ENCODE measurements at regions not wholly inside any gene's neighbourhood (a gene's known extent, or its start where the extent isn't known, plus 50 kb on each side); places are given as distances from the start of the nearest gene placed in this dataset.

DNA sequence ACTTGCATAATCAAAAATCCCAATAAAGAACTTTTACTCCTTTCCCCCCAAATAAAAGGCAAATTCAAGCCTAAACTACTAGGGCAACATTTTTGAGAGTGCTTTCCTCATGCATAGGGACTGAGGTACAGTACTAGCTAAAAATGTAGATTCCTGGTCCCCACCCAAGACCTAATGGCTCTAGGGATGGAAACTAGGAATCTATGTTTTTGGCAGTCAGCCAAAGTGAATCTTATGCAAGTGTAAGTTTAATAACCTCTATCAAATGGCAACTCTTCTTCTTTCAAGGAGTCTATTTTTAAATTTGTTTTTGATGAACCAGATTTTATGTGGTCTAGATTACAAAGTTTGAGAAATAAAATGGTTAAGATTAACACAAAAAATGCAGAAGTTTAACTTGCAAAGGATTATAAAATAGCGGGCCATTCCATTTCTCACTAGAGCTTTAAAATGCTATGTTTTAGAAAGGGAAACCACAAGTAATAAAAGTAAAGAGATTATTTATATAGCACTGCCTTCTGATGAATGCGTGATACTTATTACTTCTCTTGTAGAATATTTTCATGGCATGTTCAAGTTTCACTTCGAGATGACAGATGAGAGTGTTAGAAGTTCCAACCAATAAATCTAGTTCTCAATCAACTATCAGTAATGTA lies 70.4 kb upstream of the MDFIC start:
- TF ChIP-seq POLR2A (IDR thresholded peaks at IDR 0.05; ENCODE audit: borderline replicate concordance, extremely low read depth, insufficient read depth, insufficient read length) = no peak
- TF ChIP-seq, protein P1, sequence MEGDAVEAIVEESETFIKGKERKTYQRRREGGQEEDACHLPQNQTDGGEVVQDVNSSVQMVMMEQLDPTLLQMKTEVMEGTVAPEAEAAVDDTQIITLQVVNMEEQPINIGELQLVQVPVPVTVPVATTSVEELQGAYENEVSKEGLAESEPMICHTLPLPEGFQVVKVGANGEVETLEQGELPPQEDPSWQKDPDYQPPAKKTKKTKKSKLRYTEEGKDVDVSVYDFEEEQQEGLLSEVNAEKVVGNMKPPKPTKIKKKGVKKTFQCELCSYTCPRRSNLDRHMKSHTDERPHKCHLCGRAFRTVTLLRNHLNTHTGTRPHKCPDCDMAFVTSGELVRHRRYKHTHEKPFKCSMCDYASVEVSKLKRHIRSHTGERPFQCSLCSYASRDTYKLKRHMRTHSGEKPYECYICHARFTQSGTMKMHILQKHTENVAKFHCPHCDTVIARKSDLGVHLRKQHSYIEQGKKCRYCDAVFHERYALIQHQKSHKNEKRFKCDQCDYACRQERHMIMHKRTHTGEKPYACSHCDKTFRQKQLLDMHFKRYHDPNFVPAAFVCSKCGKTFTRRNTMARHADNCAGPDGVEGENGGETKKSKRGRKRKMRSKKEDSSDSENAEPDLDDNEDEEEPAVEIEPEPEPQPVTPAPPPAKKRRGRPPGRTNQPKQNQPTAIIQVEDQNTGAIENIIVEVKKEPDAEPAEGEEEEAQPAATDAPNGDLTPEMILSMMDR (IDR thresholded peaks at IDR 0.05 in 2 of 3, conservative IDR thresholded peaks at IDR 0.05 in 1 of 3; ENCODE audit: borderline replicate concordance in 1 of 3, insufficient read depth in 1 of 3, low read depth in 2 of 3, low read length in 2 of 3) = no peak
- TF ChIP-seq EZH2phosphoT487 (IDR thresholded peaks at IDR 0.05; ENCODE audit: borderline replicate concordance) = no peak
- no peak for TF ChIP-seq RAD21 (IDR thresholded peaks at IDR 0.05; ENCODE audit: low read depth)
- no peak for TF ChIP-seq SIN3A (IDR thresholded peaks at IDR 0.05; ENCODE audit: low read depth)
- TF ChIP-seq EGR1 (IDR thresholded peaks at IDR 0.05; ENCODE audit: low read depth) = no peak
- TF ChIP-seq, protein P2, sequence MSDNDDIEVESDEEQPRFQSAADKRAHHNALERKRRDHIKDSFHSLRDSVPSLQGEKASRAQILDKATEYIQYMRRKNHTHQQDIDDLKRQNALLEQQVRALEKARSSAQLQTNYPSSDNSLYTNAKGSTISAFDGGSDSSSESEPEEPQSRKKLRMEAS (IDR thresholded peaks at IDR 0.05) = no peak
- TF ChIP-seq POLR2AphosphoS5 (IDR thresholded peaks at IDR 0.05; ENCODE audit: low read depth, low read length) = no peak
- TF ChIP-seq, protein P3, sequence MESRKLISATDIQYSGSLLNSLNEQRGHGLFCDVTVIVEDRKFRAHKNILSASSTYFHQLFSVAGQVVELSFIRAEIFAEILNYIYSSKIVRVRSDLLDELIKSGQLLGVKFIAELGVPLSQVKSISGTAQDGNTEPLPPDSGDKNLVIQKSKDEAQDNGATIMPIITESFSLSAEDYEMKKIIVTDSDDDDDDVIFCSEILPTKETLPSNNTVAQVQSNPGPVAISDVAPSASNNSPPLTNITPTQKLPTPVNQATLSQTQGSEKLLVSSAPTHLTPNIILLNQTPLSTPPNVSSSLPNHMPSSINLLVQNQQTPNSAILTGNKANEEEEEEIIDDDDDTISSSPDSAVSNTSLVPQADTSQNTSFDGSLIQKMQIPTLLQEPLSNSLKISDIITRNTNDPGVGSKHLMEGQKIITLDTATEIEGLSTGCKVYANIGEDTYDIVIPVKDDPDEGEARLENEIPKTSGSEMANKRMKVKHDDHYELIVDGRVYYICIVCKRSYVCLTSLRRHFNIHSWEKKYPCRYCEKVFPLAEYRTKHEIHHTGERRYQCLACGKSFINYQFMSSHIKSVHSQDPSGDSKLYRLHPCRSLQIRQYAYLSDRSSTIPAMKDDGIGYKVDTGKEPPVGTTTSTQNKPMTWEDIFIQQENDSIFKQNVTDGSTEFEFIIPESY (IDR thresholded peaks at IDR 0.05; ENCODE audit: extremely low read depth, insufficient replicate concordance, low read length) = no peak
- TF ChIP-seq, protein P4, sequence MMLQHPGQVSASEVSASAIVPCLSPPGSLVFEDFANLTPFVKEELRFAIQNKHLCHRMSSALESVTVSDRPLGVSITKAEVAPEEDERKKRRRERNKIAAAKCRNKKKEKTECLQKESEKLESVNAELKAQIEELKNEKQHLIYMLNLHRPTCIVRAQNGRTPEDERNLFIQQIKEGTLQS (IDR thresholded peaks at IDR 0.05) = no peak
- no peak for TF ChIP-seq ZNF274 (IDR thresholded peaks at IDR 0.05; ENCODE audit: low read depth, low read length)
- no peak for TF ChIP-seq EZH2 (IDR thresholded peaks at IDR 0.05)
- TF ChIP-seq, protein P5, sequence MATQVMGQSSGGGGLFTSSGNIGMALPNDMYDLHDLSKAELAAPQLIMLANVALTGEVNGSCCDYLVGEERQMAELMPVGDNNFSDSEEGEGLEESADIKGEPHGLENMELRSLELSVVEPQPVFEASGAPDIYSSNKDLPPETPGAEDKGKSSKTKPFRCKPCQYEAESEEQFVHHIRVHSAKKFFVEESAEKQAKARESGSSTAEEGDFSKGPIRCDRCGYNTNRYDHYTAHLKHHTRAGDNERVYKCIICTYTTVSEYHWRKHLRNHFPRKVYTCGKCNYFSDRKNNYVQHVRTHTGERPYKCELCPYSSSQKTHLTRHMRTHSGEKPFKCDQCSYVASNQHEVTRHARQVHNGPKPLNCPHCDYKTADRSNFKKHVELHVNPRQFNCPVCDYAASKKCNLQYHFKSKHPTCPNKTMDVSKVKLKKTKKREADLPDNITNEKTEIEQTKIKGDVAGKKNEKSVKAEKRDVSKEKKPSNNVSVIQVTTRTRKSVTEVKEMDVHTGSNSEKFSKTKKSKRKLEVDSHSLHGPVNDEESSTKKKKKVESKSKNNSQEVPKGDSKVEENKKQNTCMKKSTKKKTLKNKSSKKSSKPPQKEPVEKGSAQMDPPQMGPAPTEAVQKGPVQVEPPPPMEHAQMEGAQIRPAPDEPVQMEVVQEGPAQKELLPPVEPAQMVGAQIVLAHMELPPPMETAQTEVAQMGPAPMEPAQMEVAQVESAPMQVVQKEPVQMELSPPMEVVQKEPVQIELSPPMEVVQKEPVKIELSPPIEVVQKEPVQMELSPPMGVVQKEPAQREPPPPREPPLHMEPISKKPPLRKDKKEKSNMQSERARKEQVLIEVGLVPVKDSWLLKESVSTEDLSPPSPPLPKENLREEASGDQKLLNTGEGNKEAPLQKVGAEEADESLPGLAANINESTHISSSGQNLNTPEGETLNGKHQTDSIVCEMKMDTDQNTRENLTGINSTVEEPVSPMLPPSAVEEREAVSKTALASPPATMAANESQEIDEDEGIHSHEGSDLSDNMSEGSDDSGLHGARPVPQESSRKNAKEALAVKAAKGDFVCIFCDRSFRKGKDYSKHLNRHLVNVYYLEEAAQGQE (IDR thresholded peaks at IDR 0.05; ENCODE audit: low read depth) = no peak
- Histone ChIP-seq H3K9me2 (ENCODE audit: insufficient read depth) (no peaks in the 10 kb centered on the region), H3K79me2 (ENCODE audit: insufficient read depth, low read length) (no peaks in the 10 kb centered on the region), H3K4me2 (ENCODE audit: low read length) (no peak overlapping the region), H3K27me3 (ENCODE audit: insufficient read depth, low read length) (no peaks in the 10 kb centered on the region), H3K9me3 (ENCODE audit: control insufficient read depth in 1 of 2, insufficient read depth in 1 of 2, low read depth in 1 of 2, low read length in 2 of 2) (no peaks in the 10 kb centered on the region), H3K9ac (ENCODE audit: low read length) (no peak overlapping the region), H4K20me1 (ENCODE audit: insufficient read depth) (no peaks in the 10 kb centered on the region), H3K36me3 (ENCODE audit: control insufficient read depth in 1 of 2, insufficient read depth in 2 of 2, low read length in 2 of 2) (no peaks in the 10 kb centered on the region), H3K4me1 (ENCODE audit: control insufficient read depth in 1 of 2, insufficient read depth in 2 of 2, low read length in 2 of 2) (peaks cover 2 to 15% of the 10 kb centered on the region in 2 experiments; a peak in 3 of 4 replicates), H3K4me3 (replicated peaks in 1 of 2; ENCODE audit: low read depth in 1 of 2, low read length in 2 of 2) (no peak overlapping the region), H2AFZ (ENCODE audit: low read depth, low read length, poor library complexity, severe bottlenecking) (no peak overlapping the region), H3K27ac (ENCODE audit: low read depth, low read length) (no peak overlapping the region)
- POLR2A ChIA-PET = no interaction called here
- intact Hi-C loops (cut with micrococcal nuclease) = no loop called here
- no peak for DNase-seq (ENCODE audit: low read depth, low spot score)
- RAD21 ChIA-PET (ENCODE audit: low non-redundant PET in 1 of 2, low total read pairs in 2 of 2, uncharacterized antibody in 2 of 2, unreplicated experiment in 2 of 2) = no interaction called here
- ATAC-seq = no peak
- BruUV-seq (replicated peaks) = no TSS peak
- CTCF ChIA-PET = no interaction called here

Measured in HCT116 (cell line).